PC-9 (cell line): ENCODE measurements at regions not wholly inside any gene's neighbourhood (a gene's known extent, or its start where the extent isn't known, plus 50 kb on each side); places are given as distances from the start of the nearest gene placed in this dataset.

Experiments used
- CTCF ChIP-seq: fragments of 200-600 bp; sonication (generic); conservative IDR thresholded peaks from 2 replicates; pipeline ENCODE4 v1.6.1; 2017; ENCODE audit warnings: mixed run types, antibody characterized with exemption, mild to moderate bottlenecking, moderate library complexity
- EZH2 ChIP-seq: fragments of 200-600 bp; sonication (generic); IDR thresholded peaks from 2 replicates; pipeline ENCODE4 v1.8.0; 2017; ENCODE audit warnings: antibody characterized with exemption, low read depth

- TF ChIP-seq CTCF, result no peak
- no peak for TF ChIP-seq EZH2
Measured at GRCh38 chrX:107556967-107557366, 71.3 kb upstream of the PRPS1 start.
